Esophagus muscularis mucosa (tissue), 4 donors: ENCODE measurements at regions not wholly inside any gene's neighbourhood (a gene's known extent, or its start where the extent isn't known, plus 50 kb on each side); places are given as distances from the start of the nearest gene placed in this dataset.
"Not testable (repeated sequence)": the region's sequence is repeated elsewhere in the genome, so short reads cannot be mapped to it uniquely, and the experiment has no call there.

Experiments used
- CTCF ChIP-seq, 3 experiments: fragments of 200-600 bp in 2 of 3; fragments of 450-650 bp in 1 of 3; sonication (generic) in 2 of 3; IDR thresholded peaks; one replicate each; pipeline ENCODE4 v1.5.1; 2017 to 2019; ENCODE audit warnings: antibody characterized with exemption in 3 of 3, mild to moderate bottlenecking in 2 of 3, moderate library complexity in 1 of 3
- EP300 ChIP-seq: sonication (generic); formaldehyde crosslinking; IDR thresholded peaks from one replicate; pipeline ENCODE4 v1.6.1; 2017; ENCODE audit warnings: antibody characterized with exemption
- POLR2A ChIP-seq: fragments of 450-650 bp; IDR thresholded peaks from one replicate; pipeline ENCODE4 v1.6.1; 2017; ENCODE audit warnings: antibody characterized with exemption, moderate library complexity, mild to moderate bottlenecking, low read depth

- TF ChIP-seq CTCF (IDR thresholded peaks at IDR 0.05); POLR2A; EP300: not testable (repeated sequence)
These were observed 224.4 kb downstream of the ZNF326 start for GRCh38 chr1:90219166-90219871.
